GM19468 (cell line): ENCODE measurements at regions not wholly inside any gene's neighbourhood (a gene's known extent, or its start where the extent isn't known, plus 50 kb on each side); places are given as distances from the start of the nearest gene placed in this dataset.
A peak's percentile ranks its signal among the peaks of the same experiment; 100 is the strongest.

ENCODE experiments used
- ATAC-seq: cut with Tn5 transposase; IDR thresholded peaks from one replicate; pipeline ENCODE4 v1.9.1; 2021; ENCODE audit warnings: mild to moderate bottlenecking, moderate library complexity, moderate number of reproducible peaks; ENCODE audit not compliant: unreplicated experiment; ENCODE audit errors: extremely low read depth

DNA sequence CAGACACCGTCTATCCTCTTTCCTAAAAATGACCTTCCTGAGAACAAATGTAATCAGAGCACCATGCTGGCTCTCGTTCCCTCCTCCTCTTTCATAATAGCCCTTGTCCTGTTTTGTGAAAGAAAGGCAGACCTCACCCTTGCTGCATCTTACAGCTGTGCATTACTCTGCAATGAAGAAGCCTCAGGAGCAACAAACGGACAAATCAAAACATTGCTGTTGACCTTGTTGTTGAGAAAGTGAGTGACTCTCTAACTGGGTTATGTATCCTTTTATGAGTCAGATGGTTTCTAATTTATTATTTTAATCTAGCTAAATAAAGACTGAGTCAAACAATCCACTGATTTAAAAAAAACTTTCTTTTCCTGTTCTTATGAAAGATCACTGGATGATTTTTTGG is 180.9 kb downstream of the RPS29 start:
- no peak for ATAC-seq

DNA sequence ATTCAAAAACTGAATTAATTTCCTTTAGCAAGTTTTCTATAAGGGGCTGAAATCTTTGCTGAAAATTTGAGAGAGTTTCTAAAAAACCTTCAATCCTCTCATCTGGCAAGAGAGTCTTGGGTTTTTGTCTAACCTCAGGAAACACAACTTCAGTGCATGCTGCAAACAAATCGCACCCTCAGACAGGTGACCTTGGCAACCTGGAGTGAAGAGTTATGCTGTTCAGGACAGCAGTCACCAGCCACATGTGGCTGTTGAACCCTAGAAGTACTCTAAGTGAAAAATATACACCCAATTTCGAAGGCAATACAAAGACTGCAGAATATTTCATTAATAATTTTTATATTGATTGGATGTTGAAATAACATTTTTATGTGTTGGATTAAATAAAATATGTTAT is 184.8 kb downstream of the RPS29 start:
- ATAC-seq = no peak

DNA sequence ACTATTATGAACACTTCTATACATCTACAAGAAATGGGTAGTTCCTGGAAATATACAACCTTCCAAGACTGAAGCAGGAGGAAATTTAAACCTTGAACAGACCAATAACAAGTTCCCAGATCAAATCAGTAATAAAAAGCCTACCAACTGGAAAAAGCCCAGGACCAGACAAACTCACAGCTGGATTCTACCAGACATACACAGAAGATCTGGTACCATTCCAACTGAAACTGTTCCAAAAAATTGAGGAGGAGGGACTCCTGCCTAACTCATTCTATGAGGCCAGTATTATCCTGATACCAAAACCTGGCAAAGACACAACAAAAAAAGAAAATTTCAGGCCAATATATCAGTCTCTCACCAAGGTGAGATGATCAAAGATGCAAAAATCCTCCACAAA is 189.4 kb downstream of the RPS29 start:
- no peak for ATAC-seq

DNA sequence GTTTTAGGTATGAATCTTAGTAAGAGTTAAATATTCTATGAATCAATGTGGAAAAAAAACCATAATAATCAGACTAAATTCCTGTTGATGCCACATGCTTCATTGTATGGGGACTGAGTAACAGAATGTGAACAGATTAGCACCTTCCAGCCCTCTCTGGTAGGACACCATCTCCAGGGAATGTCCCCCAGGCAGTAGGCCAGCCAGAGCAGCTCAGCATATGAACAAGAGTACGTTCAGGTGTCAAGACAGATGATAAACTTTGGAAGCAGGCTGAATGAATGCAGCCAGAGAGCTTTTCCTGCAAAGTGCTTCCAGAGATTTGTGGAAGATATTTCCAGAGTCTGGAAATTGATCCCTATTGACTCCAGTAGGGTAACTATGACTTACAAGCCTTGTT is 204.4 kb downstream of the RPS29 start:
- ATAC-seq = no peak

DNA sequence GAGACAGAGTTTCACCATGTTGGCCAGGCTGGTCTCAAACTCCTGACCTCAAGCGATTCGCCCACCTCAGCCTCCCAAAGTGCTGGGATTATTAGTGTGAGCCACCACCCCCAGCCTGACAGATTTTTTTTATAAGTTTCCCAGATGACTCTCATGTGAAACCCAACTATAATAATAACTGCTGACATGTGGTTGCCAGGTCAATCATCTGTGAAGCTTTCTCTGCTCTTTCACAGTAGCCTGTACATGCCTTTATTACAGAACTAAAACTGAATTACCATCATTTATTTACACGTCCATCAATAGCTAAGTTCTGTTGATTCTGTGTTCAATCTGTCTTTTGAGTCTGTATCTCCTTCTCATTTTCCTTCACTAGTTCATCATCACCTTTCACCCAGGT is 218.5 kb downstream of the RPS29 start:
- no peak for ATAC-seq

DNA sequence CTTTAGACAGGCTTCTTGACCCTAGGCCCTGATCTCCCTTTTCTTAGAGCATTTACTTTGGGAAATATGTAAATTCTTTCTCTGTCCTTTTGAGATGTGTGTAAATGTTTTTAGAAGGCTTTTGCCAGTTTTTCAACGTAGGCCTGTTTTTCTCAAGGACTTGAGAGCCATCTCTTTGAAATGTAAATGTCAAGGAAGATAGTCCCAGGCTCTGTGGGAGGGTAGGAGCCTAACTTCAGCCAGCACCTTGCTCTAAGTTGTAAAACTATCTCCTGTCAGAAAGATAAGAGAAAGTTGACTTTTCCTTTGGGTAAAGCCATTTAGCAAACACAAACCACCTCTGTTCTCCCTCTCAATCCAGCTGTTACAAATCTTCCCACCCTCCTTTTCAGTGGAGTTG is 219.8 kb downstream of the RPS29 start:
- no peak for ATAC-seq

DNA sequence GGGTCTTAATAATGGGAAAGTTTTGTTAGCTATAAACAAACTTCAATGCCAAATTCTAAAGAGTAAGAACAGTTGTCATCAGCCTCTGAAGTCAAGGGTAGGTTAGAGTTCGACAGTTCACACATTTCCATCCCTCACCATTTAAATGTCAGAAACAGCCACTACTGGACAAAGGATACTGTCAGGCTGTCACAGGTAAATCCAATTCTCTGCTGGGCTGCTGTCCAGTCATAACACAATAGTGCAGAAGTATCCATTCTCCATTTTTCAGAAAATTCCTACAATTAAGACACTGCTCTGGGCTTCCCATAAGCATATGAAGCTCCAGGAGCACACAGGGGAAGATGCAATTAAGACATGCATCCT is 221.4 kb downstream of the RPS29 start:
- no peak for ATAC-seq

DNA sequence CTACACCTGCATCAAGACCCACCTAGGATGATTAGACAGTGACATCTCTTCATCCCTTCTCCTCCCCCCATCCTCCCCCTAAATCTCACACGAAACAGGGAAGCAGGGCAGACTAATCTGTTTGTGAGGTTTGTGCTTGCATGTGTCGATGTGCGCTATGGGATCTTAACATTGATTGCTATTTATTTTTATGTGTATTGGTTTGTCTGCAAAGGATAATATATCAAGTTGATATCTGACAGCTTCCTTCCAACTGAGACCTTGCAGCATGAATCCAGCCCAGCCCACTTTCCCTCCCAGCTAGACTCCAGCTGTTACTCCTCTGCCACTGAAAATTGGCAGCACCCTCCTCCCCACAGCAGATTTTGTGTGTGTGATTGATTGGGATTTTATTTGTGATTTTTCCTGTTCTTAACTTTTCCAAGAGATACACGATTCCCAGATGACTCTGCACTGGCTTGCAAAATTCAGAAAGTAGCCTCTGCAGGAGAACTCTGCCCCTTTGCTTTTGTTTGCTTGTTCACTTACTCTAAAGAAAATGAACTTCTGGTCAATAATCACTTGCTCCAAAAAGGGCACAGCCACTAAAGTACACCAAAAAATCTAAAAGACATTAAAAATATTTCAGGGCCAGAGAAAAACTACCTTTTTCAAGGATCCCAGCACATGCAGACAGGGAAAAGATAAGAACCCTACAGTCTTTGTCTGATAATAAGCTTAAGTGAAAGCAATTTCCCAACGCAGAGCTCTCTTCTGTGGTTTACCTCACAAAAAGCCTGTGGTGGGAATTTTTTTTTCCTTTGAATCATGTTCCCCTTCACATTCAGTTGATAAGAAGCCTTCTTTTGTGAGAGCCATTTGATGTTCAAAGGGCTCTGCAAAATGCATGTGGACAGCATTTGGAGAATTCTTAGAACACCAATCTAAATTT is 222.1 kb downstream of the RPS29 start:
- no peak for ATAC-seq

DNA sequence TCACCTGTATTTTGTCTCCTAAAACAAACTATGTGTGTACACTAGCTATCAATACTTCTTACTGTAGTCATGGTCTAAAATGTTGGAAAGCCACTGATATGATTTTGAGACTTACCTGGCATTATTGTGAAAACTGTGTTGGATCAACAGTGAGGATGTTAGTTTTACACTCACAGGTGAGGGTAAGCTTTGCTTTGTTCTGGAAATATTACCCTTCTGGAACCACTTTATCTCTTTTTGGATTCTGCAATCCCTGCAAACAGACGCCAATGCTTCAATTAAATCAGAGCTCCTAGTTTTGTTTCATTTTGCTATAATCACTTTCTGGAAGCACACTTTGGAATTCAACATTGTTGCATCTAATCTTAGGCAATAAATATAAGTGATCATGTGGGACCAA is 223.3 kb downstream of the RPS29 start:
- no peak for ATAC-seq

DNA sequence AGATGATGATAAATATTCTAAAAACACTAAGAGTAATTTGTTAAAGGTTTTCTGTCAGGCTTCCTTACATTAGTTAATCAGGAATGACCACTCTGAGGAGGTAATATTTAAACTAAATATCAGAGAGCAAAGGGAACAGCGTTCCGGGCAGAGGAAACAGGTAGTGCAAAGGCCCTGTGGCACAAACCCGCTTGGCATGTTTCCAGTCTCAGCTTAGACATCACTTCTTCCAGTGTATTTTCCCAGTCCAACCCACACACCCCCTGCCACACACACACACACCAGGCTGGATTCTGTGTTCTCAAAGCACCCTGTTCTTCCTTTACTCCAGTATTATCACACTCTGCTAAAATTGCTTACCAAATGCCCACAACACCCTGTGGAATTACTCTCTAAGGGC is 247.1 kb downstream of the RPS29 start:
- no peak for ATAC-seq

DNA sequence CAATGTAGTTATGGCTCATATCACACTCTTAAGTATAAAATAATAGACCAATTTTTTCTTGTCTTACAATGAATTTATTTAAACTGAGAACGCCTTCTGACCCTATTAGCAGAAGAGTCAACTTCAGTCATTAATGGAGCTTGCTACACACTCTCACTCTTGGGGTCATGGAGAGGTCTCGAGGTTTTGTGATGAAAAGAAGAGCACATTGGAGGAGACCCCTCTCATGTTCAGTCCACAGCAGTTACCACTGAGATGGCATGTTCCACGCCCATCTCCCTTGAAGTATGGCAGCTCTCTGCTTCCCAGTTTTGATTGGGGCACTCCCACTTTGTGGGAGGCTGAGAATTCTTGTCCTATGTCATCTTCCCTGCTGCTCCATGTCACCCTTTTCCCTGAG is 266.4 kb downstream of the RPS29 start:
- ATAC-seq = no peak

DNA sequence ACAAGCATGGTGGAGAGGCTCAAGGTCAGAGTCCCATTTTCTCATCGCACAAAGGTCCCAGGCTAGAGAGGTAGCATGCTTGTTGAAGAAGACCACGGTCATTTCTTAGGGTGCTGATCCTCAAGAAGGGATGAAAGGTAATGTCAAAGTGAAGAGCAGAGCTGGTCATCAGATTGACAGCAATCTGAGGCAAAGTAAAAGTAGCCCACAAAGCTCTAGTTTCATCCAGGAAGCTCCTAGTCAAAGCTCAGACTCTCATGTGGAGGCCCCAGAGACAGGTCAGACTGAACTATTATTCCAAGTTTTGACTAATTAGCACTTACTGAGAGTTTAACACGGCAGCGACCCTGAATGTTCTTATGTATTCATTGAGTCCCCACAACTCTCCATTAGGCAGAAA is 270.6 kb downstream of the RPS29 start:
- ATAC-seq = no peak

DNA sequence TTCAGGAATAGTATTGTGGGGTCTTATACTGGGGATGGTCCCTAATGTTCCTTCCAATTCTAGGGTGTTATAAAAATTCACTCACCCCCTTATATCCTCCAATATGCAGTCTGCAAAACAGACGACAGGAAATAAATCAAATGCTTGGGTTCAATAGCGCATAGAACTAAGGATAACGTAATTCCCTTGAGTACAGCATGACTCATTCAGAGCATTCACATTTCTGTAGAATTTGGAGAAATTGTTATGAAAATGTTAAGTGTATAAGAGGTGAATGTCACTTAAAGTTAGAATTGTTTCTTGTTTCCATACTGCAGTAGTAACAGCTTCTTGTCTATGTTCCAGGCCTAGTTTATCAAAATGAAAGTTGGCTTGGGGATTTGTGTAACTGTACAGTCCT is 271.4 kb downstream of the RPS29 start:
- ATAC-seq = no peak

DNA sequence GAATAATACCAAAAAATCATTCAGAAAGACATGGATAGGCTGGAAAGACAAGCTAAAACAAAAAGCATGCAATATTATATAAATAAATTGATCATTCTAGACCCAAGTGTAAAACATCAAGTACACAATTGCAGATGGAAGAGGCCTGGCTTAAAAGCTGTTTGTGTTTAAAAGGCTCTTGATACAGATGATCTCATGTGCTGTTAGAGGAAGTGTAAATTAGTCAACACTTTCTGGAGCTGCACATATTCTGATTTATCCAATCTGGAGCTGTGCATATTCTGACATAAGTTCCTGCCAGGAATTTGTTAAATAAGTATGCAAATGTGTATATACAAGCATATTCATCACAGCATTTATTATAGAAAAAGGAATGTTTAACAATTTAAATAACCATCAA is 273.1 kb downstream of the RPS29 start:
- ATAC-seq = no peak

DNA sequence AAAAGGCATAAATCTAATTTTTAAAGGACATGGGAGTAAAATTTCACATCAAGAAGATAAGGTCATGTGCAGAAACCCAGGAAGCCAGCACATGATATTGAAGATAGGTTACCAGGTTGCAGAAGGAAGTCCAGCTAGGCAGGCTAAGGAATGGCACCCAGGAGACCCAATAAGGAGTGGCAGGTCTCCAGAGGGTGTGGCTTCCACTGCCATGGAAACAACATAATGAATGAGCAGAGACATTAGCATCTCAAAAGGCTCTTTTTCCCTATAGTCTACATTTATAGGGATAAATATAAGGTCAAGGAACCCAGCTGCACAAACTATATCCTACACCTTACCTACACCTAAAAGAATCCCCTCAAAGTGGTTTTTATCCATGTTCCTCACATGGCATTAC is 275.9 kb downstream of the RPS29 start:
- ATAC-seq = no peak

DNA sequence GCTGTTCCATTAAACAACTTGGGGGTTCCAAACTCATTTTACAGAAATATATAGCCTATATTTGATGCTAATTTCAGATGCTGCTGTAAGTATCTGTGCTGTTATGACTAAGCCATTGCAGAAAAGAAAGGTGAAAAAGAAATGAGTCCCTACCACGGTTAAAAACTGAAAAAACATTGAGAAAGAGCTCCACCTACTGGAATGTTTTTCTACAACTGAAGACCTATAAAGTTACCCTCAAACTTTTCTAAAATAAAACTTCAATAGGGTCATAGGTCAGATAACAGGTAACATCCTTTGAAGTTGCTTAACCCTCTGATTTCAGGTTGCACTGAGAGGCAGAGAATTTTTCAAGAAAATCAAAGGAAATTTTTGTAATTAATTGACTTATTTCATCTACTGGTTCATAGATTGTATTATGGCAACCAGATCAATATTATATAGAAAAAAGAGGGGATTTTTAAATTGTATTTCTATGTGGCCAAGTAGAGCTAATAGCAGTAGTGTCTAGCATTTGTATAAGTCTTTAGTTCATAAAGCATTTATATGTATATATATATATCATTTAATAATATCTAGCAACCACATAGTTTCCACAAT is 279.9 kb downstream of the RPS29 start:
- peak; percentile 34 for ATAC-seq

DNA sequence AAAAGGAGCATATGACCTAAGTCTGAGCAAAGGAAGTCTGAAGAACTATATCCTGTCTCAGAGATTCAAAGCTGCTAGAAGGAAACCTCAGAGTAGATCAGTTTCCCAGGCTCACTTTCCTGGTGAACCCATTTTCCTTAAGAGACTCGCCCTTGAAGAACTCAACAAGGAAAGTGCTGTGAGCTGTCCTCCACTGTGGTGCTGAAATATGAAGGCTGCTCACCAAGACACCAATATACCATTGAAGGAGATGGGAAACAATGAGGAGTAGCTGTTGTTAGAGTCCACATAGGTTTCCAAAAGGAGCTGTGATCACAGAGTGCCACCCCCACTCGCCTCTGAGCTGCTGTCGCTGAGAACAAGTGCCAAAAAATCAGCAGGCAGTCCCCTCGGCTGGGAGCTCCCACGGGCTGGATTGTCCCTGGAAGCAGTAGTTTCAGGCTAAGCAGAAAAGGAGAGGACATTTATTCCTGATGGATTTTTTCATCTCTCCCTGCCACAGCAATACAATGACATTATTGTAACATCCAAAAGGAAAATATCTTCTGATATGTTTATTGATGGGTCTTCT is 282.1 kb downstream of the RPS29 start:
- no peak for ATAC-seq

DNA sequence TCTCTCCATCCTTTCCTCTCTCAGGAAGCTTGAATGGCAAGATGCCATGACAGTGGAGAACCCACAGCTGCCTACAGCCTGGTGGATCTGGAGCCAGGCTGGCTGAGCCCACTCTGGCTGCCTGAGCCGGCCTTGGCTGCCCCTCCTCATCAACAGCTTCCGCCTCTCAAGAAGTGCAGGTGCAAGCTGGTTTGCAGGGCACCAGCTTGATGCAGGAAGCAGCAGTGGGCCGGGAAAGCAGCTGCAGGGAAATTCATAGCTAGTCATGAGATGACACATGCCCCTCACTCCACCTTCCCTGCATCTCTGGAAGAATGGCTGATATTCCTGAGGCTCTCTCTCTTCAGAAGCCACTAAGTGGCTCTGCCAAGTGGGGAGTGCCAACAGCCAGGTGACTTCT is 289.1 kb downstream of the RPS29 start:
- ATAC-seq = no peak

DNA sequence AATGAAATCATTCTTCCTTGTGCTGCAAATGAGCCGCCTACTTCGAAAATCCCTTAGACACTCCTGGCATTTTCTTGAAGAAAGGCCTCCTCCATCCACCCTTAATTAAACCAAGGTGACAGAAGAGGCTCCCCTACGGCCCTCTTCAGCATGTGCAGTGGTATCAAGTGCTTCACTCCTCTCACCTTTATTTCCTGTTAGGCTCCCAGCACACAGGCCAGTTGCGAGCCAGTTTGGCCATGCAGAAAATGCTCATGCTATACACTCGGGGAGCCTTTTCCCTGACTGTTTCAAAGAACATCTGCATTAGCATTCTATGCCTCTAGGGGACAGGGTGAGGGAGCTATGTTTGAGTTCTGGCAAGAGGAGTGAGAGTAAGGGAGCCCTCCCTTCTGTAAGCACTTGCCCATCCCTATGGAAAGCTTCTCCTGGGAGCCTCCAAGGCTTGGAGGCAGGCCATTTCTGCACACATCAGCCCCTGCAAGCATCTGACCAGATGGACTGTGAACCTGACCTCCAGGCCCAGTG is 291.5 kb downstream of the RPS29 start:
- no peak for ATAC-seq

DNA sequence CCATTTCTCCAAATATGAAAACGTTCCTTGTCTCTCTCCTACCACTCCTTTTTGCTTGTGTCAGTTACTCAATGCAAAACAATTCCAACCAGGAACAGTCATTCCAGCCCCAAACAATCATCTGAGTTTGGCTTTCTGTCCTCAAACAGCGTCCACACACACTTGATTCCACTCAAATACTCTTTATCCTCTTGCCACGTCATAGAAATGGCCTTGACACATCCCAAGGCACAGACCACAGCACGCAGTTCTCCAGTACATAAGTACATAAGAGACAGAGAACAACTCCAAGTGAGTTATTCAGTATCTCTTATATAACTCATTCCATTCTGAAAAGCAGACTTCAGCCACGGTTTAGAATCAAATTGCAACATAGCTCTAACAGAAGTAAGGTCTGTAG is 299.2 kb downstream of the RPS29 start:
- no peak for ATAC-seq

DNA sequence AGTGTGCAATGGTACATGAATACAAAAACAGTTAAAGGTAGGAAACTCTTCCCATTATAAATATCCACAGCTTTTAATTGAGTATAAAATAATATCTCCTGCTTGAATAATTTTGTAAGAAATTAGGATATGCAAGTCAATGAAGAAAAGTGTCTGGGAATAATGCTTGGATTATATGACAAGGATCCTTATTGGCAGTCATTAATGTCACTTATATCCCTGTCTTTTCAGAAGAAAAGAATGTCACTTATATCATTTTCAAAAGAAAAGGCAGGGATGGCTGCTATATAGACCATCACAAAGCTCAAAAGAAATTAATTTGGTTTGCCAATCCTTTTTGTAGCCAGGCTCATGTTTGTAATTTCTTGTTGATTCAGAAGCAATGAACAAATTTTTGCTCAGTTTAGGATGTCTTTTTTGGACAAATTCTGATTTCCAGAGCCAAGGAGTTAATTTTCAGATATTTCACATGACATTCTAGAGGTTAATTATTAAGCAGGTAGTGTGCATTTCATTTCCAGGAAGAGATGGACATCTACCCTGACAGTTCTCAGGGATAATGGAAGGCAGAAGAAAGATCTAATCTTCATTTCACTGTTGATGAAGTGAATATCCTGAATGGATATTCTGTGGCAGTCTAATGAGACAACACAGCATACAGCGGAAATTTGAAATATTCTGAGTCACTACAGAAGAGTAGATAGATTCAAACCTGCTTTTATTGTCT is 299.8 kb downstream of the RPS29 start:
- ATAC-seq = no peak
